SH-SY5Y (cell line): ENCODE measurements at regions not wholly inside any gene's neighbourhood (a gene's known extent, or its start where the extent isn't known, plus 50 kb on each side); places are given as distances from the start of the nearest gene placed in this dataset.

ENCODE experiments used
- GATA2 ChIP-seq: IDR thresholded peaks from 2 replicates; pipeline ENCODE4 v1.6.1; 2011; ENCODE audit warnings: mild to moderate bottlenecking, low read depth, low read length
- GATA3 ChIP-seq: IDR thresholded peaks from 2 replicates; pipeline ENCODE4 v1.6.1; 2011; ENCODE audit warnings: low read depth, mild to moderate bottlenecking, low read length, moderate library complexity

GRCh38 chr2:193336781-193337180, 1142.0 kb upstream of the TMEFF2 start:
- TF ChIP-seq GATA2 (no peak), GATA3 (no peak)
